HuH-7 (cell line): ENCODE measurements at regions not wholly inside any gene's neighbourhood (a gene's known extent, or its start where the extent isn't known, plus 50 kb on each side); places are given as distances from the start of the nearest gene placed in this dataset.

ENCODE experiments used
- DNase-seq: peaks from one replicate; pipeline ENCODE4 v3.0.0; 2011; ENCODE audit warnings: low spot score

DNA sequence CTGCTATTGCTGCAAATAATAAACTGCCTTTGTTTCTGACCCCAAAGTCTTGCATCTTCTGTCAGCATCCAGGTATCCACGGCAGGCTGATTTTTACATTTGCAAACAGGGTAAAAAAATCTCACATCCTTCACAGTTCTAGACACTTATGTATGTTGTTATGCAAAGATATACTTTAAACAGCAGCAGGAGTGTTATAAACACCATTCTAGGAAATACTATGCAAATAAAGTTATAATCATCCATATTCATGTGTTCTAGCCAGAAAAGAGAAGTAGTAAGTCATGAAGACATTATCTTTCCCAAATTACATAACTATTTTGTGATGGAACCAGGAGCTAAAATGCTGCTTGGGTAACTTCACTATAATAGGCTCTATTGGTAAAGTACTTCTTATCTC, 534.2 kb downstream of the LTN1 start:
- no peak for DNase-seq

DNA sequence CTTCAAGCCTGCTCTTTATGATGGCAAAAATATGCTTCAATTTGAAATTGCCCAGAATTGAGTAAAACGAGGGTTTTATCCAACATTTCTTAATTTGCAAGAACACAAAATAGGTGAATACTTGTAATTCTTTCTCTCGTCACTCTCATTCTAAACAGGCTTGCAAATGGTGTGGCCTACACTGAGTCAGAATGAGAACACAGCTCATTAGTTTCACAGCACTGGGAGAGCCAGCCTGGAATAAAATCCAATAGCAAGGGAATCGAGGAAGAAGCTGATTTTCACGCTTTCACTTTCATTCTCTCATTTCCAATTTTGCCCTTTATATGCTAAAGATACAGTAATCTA, 537.5 kb downstream of the LTN1 start:
- no peak for DNase-seq

DNA sequence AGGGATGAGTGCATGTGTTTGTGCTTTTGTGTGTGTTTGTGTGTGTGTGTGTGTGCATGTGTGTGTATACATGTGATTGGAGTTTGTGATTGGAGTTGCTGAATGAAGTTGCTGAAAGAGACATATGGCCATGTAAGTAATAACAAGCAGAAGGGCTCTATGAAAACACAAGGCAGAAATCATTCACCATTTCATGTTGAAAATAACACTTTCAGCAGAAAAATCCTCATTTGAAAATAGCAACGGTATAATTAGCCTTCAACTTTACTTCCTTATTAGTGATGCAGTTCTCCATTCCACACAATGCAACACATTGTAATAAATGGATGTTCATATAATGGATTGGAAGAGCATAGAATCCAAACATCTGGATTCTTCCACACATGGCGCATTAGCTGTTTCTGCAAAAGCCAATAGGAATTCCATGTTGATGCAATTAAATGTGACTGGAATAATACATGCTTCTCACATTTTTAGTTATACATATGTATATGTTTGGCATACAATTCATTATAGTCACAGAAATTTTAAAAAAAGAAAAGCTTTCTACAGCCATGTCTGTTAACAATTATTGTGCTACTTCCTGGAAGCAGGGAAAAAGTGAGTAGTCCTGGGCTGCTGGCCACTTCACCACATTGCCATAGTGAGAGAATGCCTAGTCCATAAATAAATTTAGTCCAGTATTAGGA, 538.0 kb downstream of the LTN1 start:
- DNase-seq = no peak

DNA sequence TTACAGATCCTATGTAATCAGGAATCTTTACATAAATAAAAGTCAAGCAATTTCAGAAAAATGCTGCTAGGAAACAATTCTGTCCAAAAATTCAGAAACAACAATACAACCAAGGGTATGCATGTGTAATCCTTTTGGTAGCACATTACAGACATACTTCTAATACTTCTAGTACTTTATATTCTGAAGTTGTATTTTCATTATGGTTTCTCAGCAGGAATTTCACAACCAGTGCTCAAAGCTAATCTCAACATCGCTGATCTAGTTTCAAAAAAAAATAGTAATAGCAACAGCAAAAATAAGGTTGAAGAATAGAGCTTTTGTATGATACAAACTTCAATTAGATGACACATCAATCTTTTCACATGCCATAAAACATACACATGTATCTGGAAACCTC, 545.2 kb downstream of the LTN1 start:
- no peak for DNase-seq

GRCh38 chr21:28445141-28445830, 547.4 kb downstream of the LTN1 start:
- DNase-seq = no peak

GRCh38 chr21:28444557-28444956, 548.1 kb downstream of the LTN1 start:
- DNase-seq = no peak

DNA sequence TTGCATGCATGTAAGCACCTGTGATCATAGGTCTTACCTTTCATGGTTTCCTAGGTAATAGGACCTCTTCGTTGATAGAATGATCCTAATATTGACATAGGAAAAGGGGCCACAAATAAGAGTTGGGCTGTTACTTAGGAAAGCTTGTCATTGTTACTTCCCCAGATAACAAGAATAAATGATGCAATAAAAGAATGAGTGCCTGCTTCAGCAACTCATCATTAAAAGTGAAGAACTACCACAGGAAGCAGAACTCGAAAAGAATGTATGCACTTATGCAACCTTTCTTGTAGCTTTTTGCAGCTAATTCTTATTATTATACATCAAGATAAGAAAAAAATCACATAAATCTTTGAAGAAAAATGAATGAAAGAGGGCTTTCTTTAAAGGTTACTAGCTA, 548.6 kb downstream of the LTN1 start:
- DNase-seq = no peak

GRCh38 chr21:28442624-28443023, 550.1 kb downstream of the LTN1 start:
- no peak for DNase-seq

GRCh38 chr21:28442085-28442484, 550.6 kb downstream of the LTN1 start:
- no peak for DNase-seq

- DNase-seq = no peak
Observed at GRCh38 chr21:28439788-28440187, 552.9 kb downstream of the LTN1 start.

DNA sequence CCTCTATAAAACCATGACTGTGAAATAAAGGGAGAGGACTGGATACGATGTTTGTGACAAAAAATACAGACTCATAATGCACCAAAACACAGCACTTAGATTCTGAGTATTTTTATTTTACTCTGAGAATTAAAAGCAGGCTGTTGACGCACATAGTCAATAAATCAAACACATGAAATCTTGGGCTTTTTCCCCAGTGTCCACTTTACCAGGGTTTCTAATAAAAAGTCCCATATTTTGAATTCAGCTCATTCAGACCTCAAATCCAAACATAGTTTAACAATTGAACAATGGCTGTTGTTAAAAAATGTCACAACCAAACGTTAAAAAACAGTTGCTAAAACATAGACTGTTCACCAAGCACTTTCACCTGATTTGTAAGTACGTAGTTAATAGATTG, 553.4 kb downstream of the LTN1 start:
- DNase-seq = no peak

- DNase-seq = no peak
Observed at GRCh38 chr21:28437061-28437460, 555.6 kb downstream of the LTN1 start.

GRCh38 chr21:28436286-28436932, 556.3 kb downstream of the LTN1 start:
- DNase-seq = no peak

DNA sequence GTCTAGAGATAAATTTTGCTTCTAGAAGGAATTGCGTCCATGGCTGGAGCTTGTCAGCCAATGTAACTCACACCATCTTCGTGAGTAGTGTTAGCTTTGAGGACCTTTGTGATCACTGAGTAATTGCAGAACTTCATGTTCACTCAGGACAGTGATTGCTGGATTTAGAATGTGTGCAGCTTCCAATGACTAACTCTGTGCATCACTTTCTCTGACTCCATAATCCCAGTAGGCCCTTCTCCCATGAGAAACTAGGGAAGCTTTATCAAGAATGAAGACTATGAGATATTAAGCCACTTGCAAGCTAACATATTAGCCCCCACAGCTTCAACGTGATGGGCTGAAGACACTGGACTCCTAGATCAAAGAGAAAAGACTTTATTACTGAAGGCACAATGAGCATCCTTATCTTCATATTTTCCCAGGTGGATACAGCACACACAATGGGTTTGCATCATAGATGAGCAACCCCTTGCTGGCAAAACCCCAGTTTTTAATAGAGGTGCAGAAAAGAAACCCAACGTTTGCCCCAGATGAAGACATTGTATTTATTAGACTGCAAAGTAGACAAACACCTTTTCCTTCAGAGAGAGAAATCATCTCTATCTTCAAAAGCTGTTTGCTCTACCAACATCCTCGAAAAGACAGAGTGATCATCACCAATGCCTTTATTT, 561.0 kb downstream of the LTN1 start:
- no peak for DNase-seq

DNA sequence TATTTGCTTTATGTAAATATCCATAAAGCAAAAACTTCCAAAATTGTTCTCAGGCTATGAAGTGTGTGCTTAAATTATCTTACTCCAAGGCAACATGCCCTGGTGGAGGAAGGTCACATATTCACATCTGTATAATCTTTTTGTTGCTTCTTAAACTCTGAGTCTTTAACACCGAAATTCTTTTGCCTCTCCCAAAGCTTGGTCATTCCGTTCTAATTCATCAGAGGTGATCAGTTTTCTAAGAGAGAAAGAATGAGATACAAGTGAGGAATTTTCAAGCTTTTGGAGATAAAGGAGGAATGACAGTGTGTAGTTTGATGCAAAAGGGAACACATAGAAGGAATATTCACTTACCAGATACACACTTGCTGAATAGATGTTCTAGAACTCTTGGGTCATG, 561.7 kb downstream of the LTN1 start:
- DNase-seq = no peak

- no peak for DNase-seq
Observed at GRCh38 chr21:28429161-28429560, 563.5 kb downstream of the LTN1 start.

GRCh38 chr21:28427394-28428022, 565.2 kb downstream of the LTN1 start:
- no peak for DNase-seq

DNA sequence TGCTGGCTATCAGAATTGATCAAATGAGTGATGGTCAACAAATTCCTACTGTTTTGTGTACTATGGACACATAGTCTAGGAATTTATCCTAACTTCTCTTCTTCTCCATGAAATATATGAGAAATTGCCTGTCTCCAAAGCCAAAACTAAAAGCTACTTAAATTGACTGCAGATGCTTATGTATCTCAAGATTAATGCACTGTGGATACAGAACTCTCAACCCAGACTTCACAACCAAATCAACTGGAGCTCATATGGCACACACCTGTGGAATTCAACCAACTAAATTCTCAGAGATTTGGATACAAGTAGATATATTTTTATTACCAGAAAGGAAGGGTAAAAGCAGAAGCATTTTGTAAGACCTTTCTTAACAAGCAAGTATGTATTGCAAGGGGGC, 566.1 kb downstream of the LTN1 start:
- DNase-seq = no peak

DNA sequence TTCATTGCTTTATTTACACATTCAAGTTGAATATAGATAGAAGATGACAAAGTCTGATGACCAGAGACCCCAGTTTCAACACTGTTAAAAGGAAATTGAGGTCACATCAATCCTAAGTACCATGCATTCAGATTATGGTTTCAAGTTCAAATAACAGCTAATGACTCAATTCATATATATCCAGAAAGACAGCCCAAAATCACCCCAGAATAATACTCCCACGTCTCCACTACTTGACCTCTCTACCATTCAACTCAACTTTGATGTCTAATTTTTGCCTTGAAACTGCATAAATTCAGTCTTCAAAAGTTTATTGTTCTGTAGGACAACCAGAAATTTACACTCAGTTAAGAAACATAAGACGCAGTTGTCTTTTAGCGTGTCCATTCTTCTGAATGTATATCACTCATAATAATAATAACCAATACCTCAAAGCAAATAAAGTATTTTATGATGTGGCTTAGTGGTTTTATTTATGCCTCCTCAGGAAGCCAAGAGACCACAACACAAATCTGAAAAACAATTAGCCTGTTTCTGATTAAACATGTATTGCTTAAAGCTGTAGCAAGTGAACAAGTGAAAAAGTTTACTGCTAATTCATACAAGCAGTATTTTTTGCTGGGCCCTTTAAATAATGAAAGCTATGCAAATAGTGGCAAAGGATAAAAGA, 569.0 kb downstream of the LTN1 start:
- DNase-seq = no peak

DNA sequence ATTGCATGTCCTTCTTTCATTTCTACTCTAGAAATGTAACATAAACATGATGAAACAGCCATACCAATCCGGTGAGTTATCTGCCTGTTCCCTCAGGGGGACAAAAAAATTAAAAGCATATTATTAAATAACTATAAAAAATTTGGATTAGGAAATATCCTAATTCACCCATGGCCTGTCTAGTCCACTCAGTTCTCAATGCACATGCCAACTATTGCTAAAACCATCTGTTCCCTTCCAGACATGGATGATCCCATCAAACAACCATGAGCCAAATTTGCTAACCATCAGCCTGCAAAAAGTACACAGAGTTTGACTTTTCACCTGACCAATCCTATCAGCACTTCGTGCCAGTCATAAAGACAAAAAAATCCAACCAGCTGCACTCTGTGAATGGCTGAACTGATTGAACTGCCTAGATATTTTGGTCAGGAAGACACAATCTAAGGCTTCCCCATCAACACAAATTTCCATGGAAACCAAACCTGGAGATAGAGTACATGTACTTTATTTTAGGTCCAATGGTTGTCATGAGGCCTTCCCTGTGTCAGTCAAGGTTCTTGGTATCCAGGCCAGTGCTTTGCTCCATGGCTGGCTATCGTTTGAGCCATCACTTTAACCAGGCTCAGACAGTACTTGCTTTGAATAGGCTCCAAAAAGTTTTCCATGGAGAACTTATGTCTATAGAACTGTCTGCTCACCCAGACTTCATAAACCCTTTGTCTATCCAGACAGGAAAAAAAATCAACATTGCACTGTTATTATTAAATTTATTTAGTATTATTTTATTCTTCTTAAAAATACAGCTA, 570.8 kb downstream of the LTN1 start:
- DNase-seq = no peak

GRCh38 chr21:28419811-28420210, 572.9 kb downstream of the LTN1 start:
- DNase-seq = no peak
